T-helper 2 cell treated with Interferon-gamma antibody and Interleukin-4, amounts not matched to agents 100 ng/mL and 5 ng/mL, for 36 hours (primary cell): ENCODE measurements at regions not wholly inside any gene's neighbourhood (a gene's known extent, or its start where the extent isn't known, plus 50 kb on each side); places are given as distances from the start of the nearest gene placed in this dataset.

Source experiments
- intact Hi-C: fragments of 100-400 bp; cut with micrococcal nuclease; formaldehyde crosslinking; loops from one replicate; pipeline ENCODE4 v1.15.1; 2023

DNA sequence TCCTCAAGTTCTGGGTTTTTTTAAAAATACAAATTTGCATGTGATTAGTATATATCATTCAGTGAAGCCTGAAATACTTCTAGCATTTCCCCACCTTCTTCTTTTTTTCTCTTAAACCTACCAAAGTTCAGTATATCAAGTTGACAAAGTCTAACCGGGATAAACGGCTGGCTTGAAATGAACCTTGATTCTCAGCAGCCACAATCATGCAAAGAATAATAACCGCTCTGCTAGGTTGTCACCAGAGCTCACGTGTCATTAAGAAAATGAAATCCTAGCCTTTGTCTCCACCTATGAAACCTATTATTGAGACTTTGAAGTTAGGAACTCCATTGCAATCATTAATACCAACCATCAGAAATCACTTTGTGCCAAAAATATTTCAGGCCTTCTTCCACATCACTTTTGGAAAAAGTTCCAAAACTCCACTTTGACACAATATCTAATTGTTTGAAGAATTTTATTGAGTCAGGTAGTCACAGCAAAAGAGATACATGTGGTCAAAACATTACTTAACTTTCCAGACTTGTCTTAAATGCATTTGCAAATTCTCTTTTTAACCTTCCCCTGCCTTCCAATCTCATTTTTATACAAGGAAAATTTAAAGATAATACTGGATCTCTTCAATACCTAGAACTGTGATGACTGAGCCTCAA is 285.6 kb upstream of the ACVR2A start:
- intact Hi-C loops = no loop called here

DNA sequence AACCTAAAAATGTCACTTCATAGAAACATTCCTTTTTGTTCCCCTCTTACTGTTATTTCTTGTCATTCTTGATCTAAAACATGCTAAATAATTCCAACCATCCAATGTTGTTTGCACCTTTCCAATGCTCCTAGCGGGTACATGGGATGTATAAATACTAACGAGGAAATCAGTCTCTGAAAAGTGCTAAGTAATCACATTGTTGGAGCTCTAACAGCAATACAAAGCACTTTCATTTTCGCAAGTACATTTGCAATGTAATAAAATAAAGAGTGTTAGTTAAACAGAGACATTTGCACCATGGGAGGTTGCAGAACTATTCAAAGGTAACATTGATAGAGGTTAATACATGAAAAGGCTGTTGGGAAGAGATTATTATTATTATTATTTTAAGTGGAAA is 286.2 kb upstream of the ACVR2A start:
- intact Hi-C loops = no loop called here

DNA sequence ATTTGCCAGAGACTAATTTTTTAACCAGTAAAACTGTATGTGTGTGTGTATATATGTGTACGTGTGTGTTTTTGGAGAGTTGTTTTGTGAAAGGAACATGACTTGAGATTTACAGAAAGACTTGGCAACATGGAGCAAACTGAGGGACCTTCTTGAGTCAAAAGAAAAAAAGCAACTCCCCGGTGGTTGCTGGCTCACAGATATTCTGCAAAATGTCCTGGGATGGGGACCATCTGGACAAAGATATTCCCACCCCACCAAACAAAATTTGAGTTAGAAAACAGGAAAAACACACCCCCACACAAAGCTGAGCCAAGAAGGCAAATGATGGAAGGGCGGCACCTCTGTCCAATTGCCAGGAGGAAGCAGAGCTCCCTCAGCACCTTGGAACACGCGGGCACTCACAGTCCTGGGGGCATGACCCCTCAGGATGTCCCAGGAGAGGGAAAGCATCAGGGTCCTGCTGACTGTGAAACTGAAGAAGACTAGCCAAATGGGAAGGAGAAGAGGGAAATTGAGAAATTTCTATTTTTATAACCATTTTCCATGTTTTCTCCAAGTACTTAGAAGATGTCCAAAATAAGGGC is 290.2 kb upstream of the ACVR2A start:
- intact Hi-C loops = no loop called here

DNA sequence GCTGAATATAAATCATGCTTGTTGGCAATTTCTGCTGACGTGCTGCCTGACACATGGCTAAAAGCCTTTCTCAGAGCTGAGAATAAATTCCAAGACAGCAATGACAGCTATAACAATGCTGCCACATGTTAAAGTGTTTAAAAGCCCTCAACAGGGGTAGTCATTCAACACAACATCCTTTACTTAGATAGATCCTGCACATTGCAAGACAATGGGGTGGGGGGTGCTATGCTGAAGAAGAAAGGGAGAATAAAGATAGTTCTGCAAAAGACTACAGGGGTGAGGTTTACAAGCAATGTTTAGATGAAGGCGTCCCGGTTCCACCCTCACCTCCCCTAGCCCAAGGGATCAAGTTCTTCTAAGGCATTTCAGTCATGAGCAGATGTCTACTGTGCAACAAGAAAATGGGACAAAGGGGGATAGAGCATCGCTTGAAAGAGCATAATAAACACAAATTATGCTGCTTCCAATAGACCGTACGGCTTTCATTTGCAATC is 291.0 kb upstream of the ACVR2A start:
- intact Hi-C loops = no loop called here

DNA sequence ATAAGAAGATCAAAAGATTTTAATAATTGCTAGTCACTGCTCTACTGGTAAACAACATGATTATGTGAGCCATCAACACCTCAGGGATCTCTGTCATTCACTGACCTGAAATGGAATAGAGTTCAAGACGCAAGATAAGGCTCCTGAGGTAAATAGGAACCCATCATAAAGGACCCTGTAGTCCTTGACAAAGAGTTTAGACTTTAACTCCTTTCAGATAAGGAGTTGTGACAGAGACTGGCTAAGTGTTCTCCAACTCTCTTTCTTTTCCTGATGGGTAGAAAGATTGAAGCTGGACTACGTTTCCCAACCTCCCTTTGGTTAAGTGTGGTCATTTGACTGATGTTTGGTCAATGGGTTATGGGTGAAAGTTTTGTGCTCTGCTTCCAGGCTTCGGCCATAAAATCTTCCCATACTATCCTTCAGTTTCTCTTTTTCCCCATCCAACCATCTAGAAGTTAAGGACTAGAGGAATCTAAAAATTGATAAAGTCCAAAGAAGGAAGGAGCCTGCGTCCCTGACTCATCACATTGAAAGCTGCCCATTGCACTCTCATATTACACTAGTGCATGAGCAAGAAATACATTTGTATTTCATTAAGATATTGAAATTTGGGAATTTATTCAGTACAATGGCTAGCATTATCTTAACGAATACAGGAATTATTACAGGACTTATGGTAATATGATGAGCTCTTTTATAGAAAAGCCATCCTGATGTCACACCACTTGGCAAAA is 293.7 kb upstream of the ACVR2A start:
- intact Hi-C loops = no loop called here

DNA sequence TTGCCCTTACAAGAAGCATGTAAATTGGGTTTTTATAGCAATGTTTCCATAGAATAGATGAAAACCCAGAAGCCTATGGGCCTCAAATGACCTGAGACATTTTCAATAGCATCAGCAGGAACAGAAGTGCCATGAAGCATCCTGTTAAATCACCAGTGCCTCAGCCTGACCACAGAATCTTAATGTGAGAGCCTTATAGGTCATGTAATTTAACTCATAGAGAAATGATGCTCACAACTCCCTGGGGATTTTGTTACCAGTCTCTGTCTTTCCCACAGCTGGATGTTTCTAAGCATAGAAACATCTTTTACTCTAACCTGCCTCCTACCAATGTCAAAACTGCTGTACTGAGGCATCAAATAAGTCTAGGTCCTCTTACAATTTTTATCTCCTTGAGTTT is 295.8 kb upstream of the ACVR2A start:
- intact Hi-C loops = no loop called here

DNA sequence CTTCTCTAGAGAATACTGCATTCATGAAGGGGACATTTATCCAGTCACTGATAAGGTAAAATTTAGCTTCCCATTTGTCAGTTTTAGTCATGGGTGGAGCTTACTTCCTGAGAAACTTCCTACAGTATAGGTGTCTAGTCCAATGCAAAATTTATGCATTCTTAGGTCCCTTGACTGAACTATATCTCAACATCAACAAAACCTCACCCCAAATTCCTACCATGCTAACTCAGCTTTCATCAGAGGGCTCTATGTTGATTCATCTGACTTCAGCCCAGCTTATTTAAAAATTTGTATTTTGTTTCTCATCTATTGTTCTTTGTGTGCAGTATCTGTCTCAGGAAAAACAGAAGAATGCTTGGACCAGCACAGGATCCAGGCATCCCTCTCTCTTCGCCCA is 296.4 kb upstream of the ACVR2A start:
- intact Hi-C loops = no loop called here

DNA sequence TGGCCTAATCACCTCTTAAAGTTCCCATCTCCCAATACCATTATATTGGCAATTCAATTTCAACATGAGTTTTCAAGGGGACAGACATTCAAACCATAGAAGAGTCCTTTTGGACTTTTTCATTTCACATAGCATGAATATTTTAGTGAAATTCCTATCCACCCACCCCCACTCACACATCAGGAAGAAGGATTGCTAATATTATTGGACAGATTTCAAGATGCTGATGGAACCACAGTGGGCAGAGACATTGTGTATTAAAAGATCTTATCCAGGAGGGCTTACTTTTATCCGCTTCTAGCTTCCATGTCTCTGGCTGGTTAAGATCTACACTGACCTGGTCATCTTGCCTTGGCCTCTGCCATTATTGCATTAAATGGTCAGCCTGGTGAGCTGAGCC is 297.4 kb upstream of the ACVR2A start:
- intact Hi-C loops = no loop called here

DNA sequence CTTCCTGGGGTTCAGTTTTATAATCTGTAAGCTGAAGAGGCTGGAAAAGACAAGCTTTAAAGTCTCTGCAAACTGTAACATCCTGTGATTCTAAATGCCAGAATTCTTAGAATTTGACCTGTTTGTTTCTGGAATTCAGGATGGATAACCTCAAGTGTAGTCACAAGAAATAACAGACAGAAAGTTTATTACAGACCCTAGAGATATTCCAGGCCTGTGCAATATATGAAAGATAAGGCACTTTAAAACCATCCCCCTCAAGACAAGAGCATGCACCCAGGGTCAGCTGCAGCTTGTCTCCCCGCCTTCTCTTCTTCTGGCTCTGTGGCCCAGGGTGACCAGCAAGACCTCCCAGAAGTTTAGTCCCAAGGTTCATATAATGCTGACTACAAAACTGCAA is 298.7 kb upstream of the ACVR2A start:
- intact Hi-C loops = no loop called here

DNA sequence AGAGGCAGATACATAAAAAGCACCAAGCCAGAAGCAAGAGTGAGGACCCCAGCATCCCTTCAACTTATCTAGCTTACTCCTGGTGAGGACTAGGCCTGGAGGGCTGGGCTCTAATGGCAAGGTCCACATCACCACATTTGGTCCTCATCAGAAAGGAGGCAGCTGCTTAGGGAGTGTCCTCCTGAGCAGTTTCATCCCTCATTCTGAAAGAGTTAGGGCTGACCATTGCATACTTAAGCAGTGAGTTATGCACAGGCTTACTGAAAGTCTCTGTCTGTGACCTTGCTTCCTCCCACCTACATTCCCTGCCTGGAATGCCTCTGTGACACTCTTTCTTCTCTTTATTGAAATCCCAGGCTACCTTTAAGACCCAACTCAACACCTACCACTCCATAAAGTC is 301.8 kb upstream of the ACVR2A start:
- intact Hi-C loops = no loop called here

DNA sequence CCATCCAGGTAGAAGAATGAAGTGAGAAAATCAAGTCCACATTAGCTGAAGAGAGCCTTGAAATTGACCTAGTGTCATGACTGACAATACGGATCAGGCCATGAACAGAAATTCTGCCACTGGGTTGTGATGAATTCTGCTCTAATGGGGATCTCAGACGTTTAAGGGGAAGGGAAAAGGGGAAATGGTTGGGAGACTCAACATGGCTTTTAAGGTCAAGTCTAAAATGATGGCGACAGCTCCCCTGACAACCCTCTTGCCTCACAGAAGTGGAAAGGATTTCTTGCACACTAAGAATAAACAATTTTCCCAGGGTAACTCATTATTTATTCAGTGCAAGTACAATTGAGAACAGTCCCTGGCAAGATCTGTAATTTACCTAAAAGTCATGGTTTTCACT is 302.5 kb upstream of the ACVR2A start:
- intact Hi-C loops = no loop called here

DNA sequence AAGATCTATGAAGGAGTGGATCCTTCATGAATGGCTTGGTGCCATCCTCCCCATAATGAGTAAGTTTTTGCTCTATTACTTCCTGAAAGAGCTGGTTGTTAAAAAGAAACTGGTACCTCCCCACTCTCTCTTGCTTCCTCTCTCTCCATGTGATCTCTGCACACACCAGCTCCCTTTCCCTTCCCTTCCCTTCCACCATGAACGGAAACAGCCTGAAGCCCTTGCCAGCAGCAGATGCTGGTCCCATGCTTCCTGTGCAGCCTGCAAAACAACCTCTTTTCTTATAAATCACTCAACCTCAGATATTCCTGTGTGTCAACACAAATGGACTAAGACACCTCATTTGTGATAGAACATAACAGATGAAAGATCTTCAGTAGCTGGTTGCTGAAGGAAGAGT is 303.5 kb upstream of the ACVR2A start:
- intact Hi-C loops = no loop called here

DNA sequence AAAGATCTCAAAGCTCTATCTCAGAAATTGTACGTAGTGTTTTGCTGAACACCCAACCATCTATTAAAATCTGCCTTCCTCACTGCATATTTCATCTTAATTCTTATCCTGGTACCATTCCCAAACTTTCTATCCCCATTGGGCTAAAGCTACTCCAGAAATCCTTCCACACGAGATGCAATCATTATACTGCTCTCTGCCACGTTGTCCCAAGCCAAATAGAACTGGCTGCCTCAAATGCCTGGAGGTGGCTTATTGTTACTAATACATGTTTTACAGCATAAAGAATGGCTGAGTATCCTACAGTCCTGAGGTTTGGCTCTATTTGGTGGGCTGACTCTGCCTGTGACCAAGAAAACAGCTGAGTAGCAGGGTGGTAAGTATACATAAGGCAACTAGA is 306.0 kb upstream of the ACVR2A start:
- intact Hi-C loops = no loop called here

DNA sequence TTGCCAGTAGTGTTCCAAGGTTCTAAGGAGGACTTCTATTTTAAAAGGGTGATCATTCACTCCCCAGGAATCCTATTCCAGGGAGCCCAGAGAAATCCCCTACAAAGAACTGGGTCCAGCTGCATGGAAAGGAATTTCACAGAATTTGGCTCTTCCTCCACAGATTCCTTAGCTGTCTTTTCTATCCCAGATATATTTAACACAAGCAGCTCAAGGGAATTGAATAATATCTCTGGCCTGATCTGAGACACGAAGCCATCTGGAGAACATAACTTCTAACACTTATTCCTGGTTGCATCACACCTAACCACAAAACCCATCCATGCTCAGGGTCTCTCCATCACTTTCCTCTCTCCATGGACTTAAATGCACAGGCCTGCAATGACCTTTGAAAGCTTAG is 306.7 kb upstream of the ACVR2A start:
- intact Hi-C loops = no loop called here

DNA sequence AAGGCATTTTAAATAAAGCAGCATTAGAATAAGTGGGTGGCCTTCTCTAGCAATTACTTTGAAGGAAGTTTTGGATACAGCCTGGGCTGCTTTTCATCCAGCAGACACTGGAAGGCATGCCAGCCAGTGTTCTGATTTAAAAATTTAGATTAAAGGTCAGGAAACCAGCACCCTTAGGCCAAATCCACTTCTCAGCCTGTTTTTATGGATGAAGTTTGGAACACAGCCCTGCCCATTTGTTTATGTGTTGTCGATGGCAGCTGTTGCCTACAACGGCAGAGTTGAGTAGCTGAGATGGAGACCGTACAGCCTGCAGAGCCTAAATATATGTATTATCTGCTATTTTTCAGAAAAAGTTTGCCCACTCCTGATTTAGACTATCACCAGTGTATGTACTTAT is 313.6 kb upstream of the ACVR2A start:
- intact Hi-C loops = no loop called here

DNA sequence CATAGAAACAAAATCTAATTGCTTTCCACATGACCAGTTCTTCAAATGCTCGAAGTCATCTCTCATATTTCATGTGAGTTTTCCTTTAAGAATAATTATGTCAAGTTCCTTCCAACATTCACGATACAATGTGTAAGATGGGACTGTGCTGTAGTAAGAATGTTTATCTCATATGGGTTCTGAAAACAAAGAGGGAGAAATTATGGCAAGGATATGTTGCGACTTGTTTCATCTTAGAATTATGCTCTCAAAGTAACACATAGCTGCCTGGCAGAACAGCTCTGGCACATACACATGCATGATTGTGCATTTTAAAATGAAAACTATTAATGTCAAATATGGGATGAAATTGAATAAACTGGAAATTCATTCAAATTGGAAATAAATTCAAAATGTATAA is 314.8 kb upstream of the ACVR2A start:
- intact Hi-C loops = no loop called here

DNA sequence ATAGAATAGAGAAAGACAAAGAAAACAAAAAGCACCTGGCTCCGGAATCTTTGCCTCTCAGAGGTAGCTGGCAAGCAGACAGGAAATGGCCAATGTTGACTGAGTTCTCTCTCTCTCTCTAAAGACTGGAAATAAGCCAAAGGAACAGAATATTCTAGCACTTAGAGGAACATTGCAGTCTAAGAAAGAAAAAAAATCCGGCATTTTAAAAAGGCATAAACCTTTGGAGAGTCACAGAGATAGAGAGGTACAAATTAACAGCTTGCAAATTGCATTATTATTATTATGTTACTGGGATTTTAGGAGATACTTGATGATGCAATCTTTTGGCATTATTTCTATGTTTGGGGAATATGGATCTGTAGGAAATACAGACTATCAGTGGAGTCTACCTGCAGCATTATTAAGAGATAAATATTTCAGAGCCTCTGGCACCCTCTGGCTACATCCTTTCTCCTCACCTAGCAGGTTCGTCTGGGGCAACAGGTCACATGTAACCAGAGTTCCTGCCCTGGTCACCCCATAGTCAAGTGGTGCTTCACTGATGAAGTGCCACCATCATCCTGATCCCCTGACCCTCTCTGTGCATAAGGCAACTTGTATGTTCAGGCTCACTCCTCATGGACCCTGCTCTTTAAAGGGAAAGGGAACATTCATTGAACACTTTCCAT is 318.9 kb upstream of the ACVR2A start:
- intact Hi-C loops = no loop called here

DNA sequence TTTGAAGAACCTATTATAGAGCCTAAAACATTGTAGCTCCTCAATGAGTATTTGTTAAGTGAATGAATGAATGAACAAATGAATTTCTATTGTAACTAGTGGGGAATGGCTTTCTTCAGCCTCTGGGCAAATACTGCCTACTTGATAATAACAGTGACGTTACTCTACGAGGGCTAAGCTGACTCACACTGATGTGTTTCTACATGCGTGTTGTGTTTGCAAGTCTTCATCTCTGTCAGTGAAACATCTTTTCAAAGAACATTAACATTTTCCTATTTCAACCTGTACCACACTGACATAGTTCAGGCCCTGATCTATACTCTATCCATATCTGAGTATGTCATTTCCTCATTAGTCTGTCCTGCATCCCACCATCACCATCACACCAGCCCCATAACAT is 319.9 kb upstream of the ACVR2A start:
- intact Hi-C loops = no loop called here

DNA sequence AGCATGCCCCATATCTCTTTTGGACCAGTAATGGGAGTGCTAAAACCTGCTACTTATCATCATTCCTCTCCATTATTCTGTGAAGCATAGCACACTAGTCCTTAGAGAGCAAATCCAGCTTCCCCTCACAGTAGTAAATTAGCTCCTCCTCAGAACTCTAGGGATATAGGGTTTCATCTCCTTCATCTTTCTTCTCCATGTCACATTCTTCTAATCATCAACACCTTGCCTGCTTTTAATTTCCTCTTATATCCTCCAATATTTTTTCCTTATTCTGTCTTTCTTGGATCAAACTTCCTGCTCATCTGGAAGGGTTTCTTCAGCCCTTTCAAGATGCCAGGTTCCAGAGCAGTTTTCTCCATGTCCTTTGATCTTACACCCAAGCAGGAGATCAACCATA is 321.4 kb upstream of the ACVR2A start:
- intact Hi-C loops = no loop called here

DNA sequence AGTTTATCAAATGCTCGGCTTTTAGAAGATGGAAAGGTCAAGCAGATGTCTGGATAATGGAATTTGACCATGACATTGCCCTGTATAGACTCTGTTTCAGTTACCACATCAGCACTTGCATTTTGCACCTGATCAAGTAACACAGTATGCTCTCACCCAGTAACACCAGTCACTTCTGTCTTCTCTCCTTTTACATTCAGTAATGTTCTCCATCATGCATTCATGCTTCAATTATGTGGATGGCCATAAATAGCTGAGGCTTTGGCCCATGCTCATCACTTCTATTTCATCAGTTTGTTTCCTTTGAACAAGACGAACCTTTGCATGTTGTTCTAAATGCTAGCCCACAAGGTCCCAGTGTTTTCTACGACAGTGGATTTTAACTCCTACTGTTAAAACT is 322.9 kb upstream of the ACVR2A start:
- intact Hi-C loops = no loop called here

DNA sequence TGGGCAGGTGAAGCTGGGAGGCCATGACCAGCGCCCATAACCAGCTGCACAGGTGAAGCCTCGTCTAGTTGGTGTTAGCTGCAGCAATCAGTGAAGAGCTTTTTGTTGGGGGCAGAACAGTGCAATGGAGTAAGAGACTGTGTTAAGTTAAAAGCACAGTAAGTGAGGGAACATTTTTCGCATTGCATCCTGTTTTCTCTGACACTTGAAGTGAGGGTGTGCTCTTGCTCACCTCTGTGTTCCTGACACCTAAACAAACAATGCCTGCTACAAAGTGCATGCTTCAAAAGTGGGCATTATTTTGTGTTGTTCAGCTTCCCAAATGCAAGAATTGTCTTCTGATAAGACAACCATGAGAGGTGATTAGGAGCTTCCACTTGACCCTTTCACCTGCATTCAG is 324.0 kb upstream of the ACVR2A start:
- intact Hi-C loops = no loop called here

DNA sequence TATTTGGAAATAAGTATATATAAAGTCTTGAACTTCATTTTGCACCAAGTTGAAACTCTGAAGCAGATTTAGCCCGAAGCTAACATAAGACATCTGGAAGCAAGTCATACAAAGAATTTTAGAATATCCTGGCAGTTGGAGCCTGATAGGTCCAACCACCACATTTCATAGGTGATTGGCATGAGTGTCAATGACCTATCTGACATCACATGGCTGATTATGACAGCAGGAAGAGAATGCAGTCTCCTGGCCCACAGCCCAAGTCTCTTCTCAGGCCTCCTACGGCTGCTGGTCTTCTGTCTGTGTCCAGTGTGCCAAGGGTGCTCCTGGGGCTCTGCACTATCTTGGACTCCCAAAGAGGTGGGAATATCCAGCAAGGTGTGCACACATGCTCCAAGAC is 325.7 kb upstream of the ACVR2A start:
- intact Hi-C loops = no loop called here
